Ishikawa (cell line): ENCODE measurements at regions not wholly inside any gene's neighbourhood (a gene's known extent, or its start where the extent isn't known, plus 50 kb on each side); places are given as distances from the start of the nearest gene placed in this dataset.

Experiments
- CEBPB ChIP-seq: IDR thresholded peaks from 2 replicates; pipeline ENCODE4 v1.6.1; 2012
- CREB1 ChIP-seq: IDR thresholded peaks from 2 replicates; pipeline ENCODE4 v1.6.1; 2012; ENCODE audit warnings: low read depth
- EGR1 ChIP-seq: IDR thresholded peaks from 2 replicates; pipeline ENCODE4 v1.6.1; 2012
- EP300 ChIP-seq: IDR thresholded peaks from 2 replicates; pipeline ENCODE4 v1.6.1; 2012; ENCODE audit warnings: borderline replicate concordance
- FOXM1 ChIP-seq: IDR thresholded peaks from 2 replicates; pipeline ENCODE4 v1.6.1; 2012; ENCODE audit warnings: low read depth, borderline replicate concordance
- MAX ChIP-seq: IDR thresholded peaks from 2 replicates; pipeline ENCODE4 v1.6.1; 2012
- NFIC ChIP-seq: IDR thresholded peaks from 2 replicates; pipeline ENCODE4 v1.6.1; 2012
- RAD21 ChIP-seq: IDR thresholded peaks from 2 replicates; pipeline ENCODE4 v1.6.1; 2012; ENCODE audit warnings: low read depth
- TAF1 ChIP-seq: IDR thresholded peaks from 2 replicates; pipeline ENCODE4 v1.6.1; 2012; ENCODE audit warnings: low read depth, mild to moderate bottlenecking
- TCF12 ChIP-seq: IDR thresholded peaks from 2 replicates; pipeline ENCODE4 v1.6.1; 2012; ENCODE audit warnings: low read depth
- TEAD4 ChIP-seq: IDR thresholded peaks from 2 replicates; pipeline ENCODE4 v1.6.1; 2012
- USF1 ChIP-seq: IDR thresholded peaks from 2 replicates; pipeline ENCODE4 v1.6.1; 2012
- YY1 ChIP-seq: IDR thresholded peaks from 2 replicates; pipeline ENCODE4 v1.6.1; 2012; ENCODE audit warnings: low read depth
- ZBTB7A ChIP-seq: IDR thresholded peaks from 2 replicates; pipeline ENCODE4 v1.6.1; 2012; ENCODE audit warnings: low read depth
- TF ChIP-seq, protein P1 (sequence below): IDR thresholded peaks from 2 replicates; pipeline ENCODE4 v1.6.1; 2012; ENCODE audit warnings: low read depth, mild to moderate bottlenecking

GRCh38 chr6:111997853-111998208, 56.1 kb upstream of the CCN6 start:
- no peak for TF ChIP-seq YY1
- no peak for TF ChIP-seq CEBPB
- TF ChIP-seq USF1: no peak
- no peak for TF ChIP-seq RAD21
- no peak for TF ChIP-seq CREB1
- TF ChIP-seq, protein P1, sequence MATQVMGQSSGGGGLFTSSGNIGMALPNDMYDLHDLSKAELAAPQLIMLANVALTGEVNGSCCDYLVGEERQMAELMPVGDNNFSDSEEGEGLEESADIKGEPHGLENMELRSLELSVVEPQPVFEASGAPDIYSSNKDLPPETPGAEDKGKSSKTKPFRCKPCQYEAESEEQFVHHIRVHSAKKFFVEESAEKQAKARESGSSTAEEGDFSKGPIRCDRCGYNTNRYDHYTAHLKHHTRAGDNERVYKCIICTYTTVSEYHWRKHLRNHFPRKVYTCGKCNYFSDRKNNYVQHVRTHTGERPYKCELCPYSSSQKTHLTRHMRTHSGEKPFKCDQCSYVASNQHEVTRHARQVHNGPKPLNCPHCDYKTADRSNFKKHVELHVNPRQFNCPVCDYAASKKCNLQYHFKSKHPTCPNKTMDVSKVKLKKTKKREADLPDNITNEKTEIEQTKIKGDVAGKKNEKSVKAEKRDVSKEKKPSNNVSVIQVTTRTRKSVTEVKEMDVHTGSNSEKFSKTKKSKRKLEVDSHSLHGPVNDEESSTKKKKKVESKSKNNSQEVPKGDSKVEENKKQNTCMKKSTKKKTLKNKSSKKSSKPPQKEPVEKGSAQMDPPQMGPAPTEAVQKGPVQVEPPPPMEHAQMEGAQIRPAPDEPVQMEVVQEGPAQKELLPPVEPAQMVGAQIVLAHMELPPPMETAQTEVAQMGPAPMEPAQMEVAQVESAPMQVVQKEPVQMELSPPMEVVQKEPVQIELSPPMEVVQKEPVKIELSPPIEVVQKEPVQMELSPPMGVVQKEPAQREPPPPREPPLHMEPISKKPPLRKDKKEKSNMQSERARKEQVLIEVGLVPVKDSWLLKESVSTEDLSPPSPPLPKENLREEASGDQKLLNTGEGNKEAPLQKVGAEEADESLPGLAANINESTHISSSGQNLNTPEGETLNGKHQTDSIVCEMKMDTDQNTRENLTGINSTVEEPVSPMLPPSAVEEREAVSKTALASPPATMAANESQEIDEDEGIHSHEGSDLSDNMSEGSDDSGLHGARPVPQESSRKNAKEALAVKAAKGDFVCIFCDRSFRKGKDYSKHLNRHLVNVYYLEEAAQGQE: no peak
- TF ChIP-seq MAX: no peak
- no peak for TF ChIP-seq EGR1
- no peak for TF ChIP-seq TEAD4
- no peak for TF ChIP-seq NFIC
- no peak for TF ChIP-seq TCF12
- no peak for TF ChIP-seq EP300
- TF ChIP-seq FOXM1: no peak
- TF ChIP-seq TAF1: no peak

GRCh38 chr6:112002307-112002706, 51.6 kb upstream of the CCN6 start:
- TF ChIP-seq, protein P1: no peak
- TF ChIP-seq NFIC (no peak), FOXM1 (no peak), EGR1 (no peak), YY1 (no peak), ZBTB7A (no peak), TEAD4 (no peak), RAD21 (no peak), MAX (no peak), CEBPB (no peak), TAF1 (no peak), CREB1 (no peak), TCF12 (no peak), EP300 (no peak), USF1 (no peak)
